Lung (tissue), 11 donors: ENCODE measurements at regions not wholly inside any gene's neighbourhood (a gene's known extent, or its start where the extent isn't known, plus 50 kb on each side); places are given as distances from the start of the nearest gene placed in this dataset.

ENCODE experiments used
- ATAC-seq: fragments of 200-7000 bp; cut with Tn5 transposase; one replicate; pipeline ENCODE4 v1.9.1; 2020; ENCODE audit warnings: moderate number of reproducible peaks; ENCODE audit not compliant: insufficient read depth, low FRiP score
- DNase-seq, 3 donors: peaks; one replicate each; pipeline ENCODE4 v3.0.0-alpha.2; 2013 to 2017
- H3K27ac ChIP-seq, 2 donors: one replicate each; pipeline ENCODE4 v1.5.1; 2013; ENCODE audit warnings: mild to moderate bottlenecking in 2 of 2, moderate library complexity in 2 of 2, control low read depth in 1 of 2, inconsistent platforms in 1 of 2, low read depth in 1 of 2, low read length in 1 of 2
- H3K27me3 ChIP-seq, 3 donors: one replicate each; pipeline ENCODE4 v1.5.1; 2013; ENCODE audit warnings: low read length in 2 of 3; ENCODE audit not compliant: control insufficient read depth in 3 of 3, insufficient read depth in 3 of 3
- H3K36me3 ChIP-seq, 4 donors: one replicate each; pipeline ENCODE4 v1.5.1; 2013; ENCODE audit warnings: low read length in 4 of 4, mild to moderate bottlenecking in 1 of 4, moderate library complexity in 1 of 4; ENCODE audit not compliant: control insufficient read depth in 4 of 4, insufficient read depth in 4 of 4
- H3K4me1 ChIP-seq, 5 donors: one replicate each; pipeline ENCODE4 v1.5.1; 2013; ENCODE audit warnings: low read length in 5 of 5, mild to moderate bottlenecking in 2 of 5, moderate library complexity in 1 of 5; ENCODE audit not compliant: control insufficient read depth in 5 of 5, insufficient read depth in 5 of 5
- H3K4me3 ChIP-seq: one replicate; pipeline ENCODE4 v1.5.1; 2013; ENCODE audit warnings: mild to moderate bottlenecking, control low read depth, moderate library complexity
- H3K9ac ChIP-seq, 2 donors: one replicate each; pipeline ENCODE4 v1.5.1; 2013; ENCODE audit warnings: low read length in 2 of 2, control low read depth in 1 of 2; ENCODE audit not compliant: insufficient read depth in 1 of 2
- H3K9me3 ChIP-seq, 4 donors: one replicate each; pipeline ENCODE4 v1.5.1; 2013; ENCODE audit warnings: low read length in 3 of 4, mild to moderate bottlenecking in 1 of 4, moderate library complexity in 1 of 4; ENCODE audit not compliant: control insufficient read depth in 4 of 4, insufficient read depth in 3 of 4
- CTCF ChIP-seq: IDR thresholded peaks from 2 replicates; pipeline ENCODE4 v1.5.1; 2012; ENCODE audit warnings: mild to moderate bottlenecking; ENCODE audit errors: control extremely low read depth, extremely low read depth
- WGBS, 2 donors: extraction: QIAGEN DNeasy Blood & Tissue Kit; methylation state at CpG; one replicate each; pipeline ENCODE4 v1.1.7; 2013; 5-methylcytosine and 5-hydroxymethylcytosine counted together
- donor health status: control.
- donor health status: control.
- donor health status: Bipolar disorder and iron deficiency.
- donor health status: healthy.
- donor health status: DM: yes; HTN: yes; CAD: no.

- H3K4me3 ChIP-seq = no peak overlapping the region
- H3K4me1 ChIP-seq = no peaks in the 10 kb centered on the region
- no peak for TF ChIP-seq CTCF
- H3K9me3 ChIP-seq = peaks cover 0 to 4% (median 1%) of the 10 kb centered on the region in 4 donors
- no peaks in the 10 kb centered on the region for H3K27me3 ChIP-seq
- no peak for ATAC-seq
- no peak for DNase-seq
- no peaks in the 10 kb centered on the region for H3K36me3 ChIP-seq
- no peak overlapping the region for H3K9ac ChIP-seq
- WGBS, 2 donors = 63 to 67% methylated on average over 4 of the region's 4 CpGs
- no peak overlapping the region for H3K27ac ChIP-seq
Measured at GRCh38 chr2:216274194-216274840, 98.0 kb downstream of the MARCHF4 start.

GRCh38 chr2:216261042-216261537 lies 111.2 kb downstream of the MARCHF4 start:
- Histone ChIP-seq H3K36me3 (no peaks in the 10 kb centered on the region), H3K27ac (no peak overlapping the region), H3K4me1 (no peaks in the 10 kb centered on the region), H3K9ac (no peak overlapping the region), H3K9me3 (no peaks in the 10 kb centered on the region), H3K27me3 (no peaks in the 10 kb centered on the region), H3K4me3 (no peak overlapping the region)
- no peak for TF ChIP-seq CTCF
- ATAC-seq = no peak
- no peak for DNase-seq
- 94 to 96% methylated on average over 6 of the region's 6 CpGs for WGBS, 2 donors

- no peak overlapping the region for H3K4me3 ChIP-seq
- no peak overlapping the region for H3K9ac ChIP-seq
- H3K9me3 ChIP-seq = no peaks in the 10 kb centered on the region
- DNase-seq (no peak), ATAC-seq (no peak)
- no peaks in the 10 kb centered on the region for H3K36me3 ChIP-seq
- WGBS, 2 donors = 87 to 91% methylated on average over 4 of the region's 4 CpGs
- H3K27me3 ChIP-seq = no peaks in the 10 kb centered on the region
- TF ChIP-seq CTCF = no peak
- H3K4me1 ChIP-seq = no peaks in the 10 kb centered on the region
- H3K27ac ChIP-seq = no peak overlapping the region
Measured at GRCh38 chr2:216260629-216261028, 111.7 kb downstream of the MARCHF4 start.

- Histone ChIP-seq H3K4me1 (no peaks in the 10 kb centered on the region), H3K27me3 (no peaks in the 10 kb centered on the region), H3K4me3 (no peak overlapping the region), H3K27ac (no peak overlapping the region), H3K9me3 (no peaks in the 10 kb centered on the region), H3K9ac (no peak overlapping the region), H3K36me3 (no peaks in the 10 kb centered on the region)
- DNase-seq (no peak), ATAC-seq (no peak)
- 87 to 96% methylated on average over 8 of the region's 8 CpGs for WGBS, 2 donors
- no peak for TF ChIP-seq CTCF
Measured at GRCh38 chr2:216259081-216259480, 113.2 kb downstream of the MARCHF4 start.
